GM23338 (cell line): ENCODE measurements at regions not wholly inside any gene's neighbourhood (a gene's known extent, or its start where the extent isn't known, plus 50 kb on each side); places are given as distances from the start of the nearest gene placed in this dataset.

Source experiments
- ATAC-seq: fragments of 200-7000 bp; cut with Tn5 transposase; 3 replicates; pipeline ENCODE4 v1.9.1; 2020
- DNase-seq: peaks from one replicate; pipeline ENCODE4 v3.0.0-alpha.2; 2015; ENCODE audit warnings: low spot score
- H2AFZ ChIP-seq: fragments of 200-600 bp; sonication (generic); 2 replicates; pipeline ENCODE4 v1.8.0; 2016; ENCODE audit warnings: antibody characterized with exemption, mild to moderate bottlenecking, moderate library complexity
- H3F3A ChIP-seq: fragments of 200-600 bp; sonication (generic); replicated peaks from 2 replicates; pipeline ENCODE4 v1.8.0; 2017; ENCODE audit warnings: antibody characterized with exemption, mixed run types, low read depth
- H3K27ac ChIP-seq: fragments of 200-600 bp; sonication (generic); 2 replicates; pipeline ENCODE4 v1.6.1; 2016; ENCODE audit warnings: low read depth
- H3K27me3 ChIP-seq: fragments of 200-600 bp; sonication (generic); 2 replicates; pipeline ENCODE4 v1.8.0; 2016; ENCODE audit warnings: mild to moderate bottlenecking, mixed run types, moderate library complexity; ENCODE audit not compliant: insufficient read depth
- H3K36me3 ChIP-seq: fragments of 200-600 bp; sonication (generic); 2 replicates; pipeline ENCODE4 v1.8.0; 2016; ENCODE audit warnings: mild to moderate bottlenecking; ENCODE audit not compliant: insufficient read depth
- H3K4me1 ChIP-seq: fragments of 200-600 bp; sonication (generic); 2 replicates; pipeline ENCODE4 v1.8.0; 2016; ENCODE audit warnings: mild to moderate bottlenecking, moderate library complexity; ENCODE audit not compliant: insufficient read depth
- H3K4me2 ChIP-seq: fragments of 200-600 bp; sonication (generic); 2 replicates; pipeline ENCODE4 v1.7.1; 2017; ENCODE audit warnings: mixed run types
- H3K4me3 ChIP-seq: fragments of 200-600 bp; sonication (generic); 2 replicates; pipeline ENCODE4 v1.6.1; 2016; ENCODE audit warnings: mixed run types
- H3K79me2 ChIP-seq: fragments of 200-600 bp; sonication (generic); replicated peaks from 2 replicates; pipeline ENCODE4 v1.8.0; 2017; ENCODE audit warnings: mild to moderate bottlenecking; ENCODE audit not compliant: insufficient read depth
- H3K9me2 ChIP-seq: fragments of 200-600 bp; sonication (generic); 2 replicates; pipeline ENCODE4 v1.8.0; 2017; ENCODE audit not compliant: insufficient read depth
- H4K20me1 ChIP-seq: fragments of 200-600 bp; sonication (generic); replicated peaks from 2 replicates; pipeline ENCODE4 v1.8.0; 2017; ENCODE audit warnings: mild to moderate bottlenecking; ENCODE audit not compliant: insufficient read depth
- H3K27ac Mint-ChIP-seq: 2 replicates; pipeline ENCODE4 v1.8.0; 2020; ENCODE audit warnings: inconsistent platforms, mild to moderate bottlenecking, moderate library complexity, mixed read lengths
- H3K27me3 Mint-ChIP-seq: 3 replicates; pipeline ENCODE4 v1.8.0; 2022; ENCODE audit warnings: low read depth, mild to moderate bottlenecking, moderate library complexity, mixed read lengths, inconsistent platforms; ENCODE audit not compliant: insufficient read depth, poor library complexity
- H3K36me3 Mint-ChIP-seq: 3 replicates; pipeline ENCODE4 v1.8.0; 2021; ENCODE audit warnings: low read depth, mild to moderate bottlenecking, inconsistent platforms, moderate library complexity, mixed read lengths
- H3K4me1 Mint-ChIP-seq: 3 replicates; pipeline ENCODE4 v1.8.0; 2020; ENCODE audit warnings: mild to moderate bottlenecking, inconsistent platforms, mixed read lengths
- H3K4me3 Mint-ChIP-seq: 3 replicates; pipeline ENCODE4 v1.8.0; 2021; ENCODE audit warnings: moderate library complexity, mild to moderate bottlenecking, inconsistent platforms, mixed read lengths
- H3K9me3 Mint-ChIP-seq: 3 replicates; pipeline ENCODE4 v1.8.0; 2020; ENCODE audit warnings: moderate library complexity, mild to moderate bottlenecking, inconsistent platforms, mixed read lengths
- CREB1 ChIP-seq: fragments of 250-450 bp; sonication (Bioruptor Pico); IDR thresholded peaks from 2 replicates; pipeline ENCODE4 v1.5.0; 2020; ENCODE audit warnings: low read depth, mild to moderate bottlenecking, moderate library complexity
- EZH2 ChIP-seq: fragments of 200-600 bp; sonication (generic); IDR thresholded peaks from one replicate; pipeline ENCODE4 v1.8.0; 2017; ENCODE audit warnings: antibody characterized with exemption, mild to moderate bottlenecking, low read depth; ENCODE audit not compliant: unreplicated experiment
- EZH2phosphoT487 ChIP-seq: fragments of 200-600 bp; sonication (generic); IDR thresholded peaks from one replicate; pipeline ENCODE4 v1.8.1; 2018; ENCODE audit warnings: antibody characterized with exemption; ENCODE audit not compliant: unreplicated experiment
- JUNB ChIP-seq: IDR thresholded peaks from one replicate; pipeline ENCODE4 v1.6.1; 2016; ENCODE audit warnings: antibody characterized with exemption; ENCODE audit not compliant: unreplicated experiment
- NANOG ChIP-seq: IDR thresholded peaks from 2 replicates; pipeline ENCODE4 v1.6.1; 2016; ENCODE audit warnings: antibody characterized with exemption, borderline replicate concordance
- POLR2AphosphoS5 ChIP-seq: IDR thresholded peaks from 2 replicates; pipeline ENCODE4 v1.6.1; 2016; ENCODE audit warnings: antibody characterized with exemption, low read depth
- STAT1 ChIP-seq: IDR thresholded peaks from one replicate; pipeline ENCODE4 v1.6.1; 2016; ENCODE audit warnings: antibody characterized with exemption; ENCODE audit not compliant: unreplicated experiment
- ZNF114 ChIP-seq: fragments of 250-450 bp; sonication (Bioruptor Pico); IDR thresholded peaks from 2 replicates; pipeline ENCODE4 v1.5.0; 2020; ENCODE audit warnings: mild to moderate bottlenecking, moderate library complexity
- ZNF331 ChIP-seq: fragments of 250-450 bp; sonication (Bioruptor Pico); IDR thresholded peaks from 2 replicates; pipeline ENCODE4 v1.5.0; 2020; ENCODE audit warnings: low read depth, mild to moderate bottlenecking, moderate library complexity
- TF ChIP-seq, protein P1 (sequence below): fragments of 250-450 bp; sonication (Bioruptor Pico); IDR thresholded peaks from 2 replicates; pipeline ENCODE4 v1.5.0; 2020; ENCODE audit warnings: mild to moderate bottlenecking, moderate library complexity
- TF ChIP-seq, protein P2 (sequence below): IDR thresholded peaks from one replicate; pipeline ENCODE4 v1.6.1; 2018; ENCODE audit warnings: antibody characterized with exemption; ENCODE audit not compliant: unreplicated experiment
- TF ChIP-seq, protein P3 (sequence below), 2 experiments: fragments of 200-600 bp in 1 of 2; sonication (generic) in 1 of 2; conservative IDR thresholded peaks; 2 replicates each; pipeline versions ENCODE4 v1.5.1 to v1.6.1; 2016 to 2017; ENCODE audit warnings: antibody characterized with exemption in 2 of 2, low read depth in 2 of 2, mild to moderate bottlenecking in 2 of 2, moderate library complexity in 1 of 2
- TF ChIP-seq, protein P4 (sequence below): IDR thresholded peaks from 2 replicates; pipeline ENCODE4 v1.6.1; 2016; ENCODE audit warnings: antibody characterized with exemption

DNA sequence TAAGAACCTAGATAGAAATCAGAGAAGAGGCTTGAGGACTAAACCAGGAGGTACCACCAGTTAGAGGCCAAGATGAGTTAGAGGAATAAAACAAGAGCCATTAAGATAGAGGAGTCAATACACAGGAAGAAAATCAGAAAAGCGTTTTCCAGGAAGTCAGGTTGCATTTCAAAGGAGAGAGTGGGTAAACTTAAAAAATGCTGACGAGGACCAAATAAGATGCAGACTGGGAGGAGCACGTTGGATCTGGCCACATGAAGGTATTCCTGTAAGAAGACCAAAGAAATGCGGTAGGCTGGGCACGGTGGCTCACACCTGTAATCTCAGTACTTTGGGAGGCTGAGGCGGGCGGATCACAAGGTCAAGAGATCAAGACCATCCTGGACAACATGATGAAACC lies 533.1 kb upstream of the TENM3 start:
- Histone ChIP-seq H3K27me3 (no peaks in the 10 kb centered on the region), H3K9me2 (peaks cover 17% of the 10 kb centered on the region; the same call in 1 of the 2 replicates), H3K4me1 (no peaks in the 10 kb centered on the region), H3K79me2 (no peaks in the 10 kb centered on the region), H3K27ac (no peak overlapping the region), H3K4me3 (no peak overlapping the region), H3K36me3 (no peaks in the 10 kb centered on the region), H3F3A (no peaks in the 10 kb centered on the region), H3K4me2 (no peak overlapping the region), H2AFZ (no peak overlapping the region), H4K20me1 (no peaks in the 10 kb centered on the region)
- TF ChIP-seq CREB1 (no peak), STAT1 (no peak), EZH2phosphoT487 (no peak), EZH2 (no peak), JUNB (no peak), NANOG (no peak), POLR2AphosphoS5 (no peak), ZNF331 (no peak), ZNF114 (CRISPR knock-in tag) (no peak)
- TF ChIP-seq, protein P1, sequence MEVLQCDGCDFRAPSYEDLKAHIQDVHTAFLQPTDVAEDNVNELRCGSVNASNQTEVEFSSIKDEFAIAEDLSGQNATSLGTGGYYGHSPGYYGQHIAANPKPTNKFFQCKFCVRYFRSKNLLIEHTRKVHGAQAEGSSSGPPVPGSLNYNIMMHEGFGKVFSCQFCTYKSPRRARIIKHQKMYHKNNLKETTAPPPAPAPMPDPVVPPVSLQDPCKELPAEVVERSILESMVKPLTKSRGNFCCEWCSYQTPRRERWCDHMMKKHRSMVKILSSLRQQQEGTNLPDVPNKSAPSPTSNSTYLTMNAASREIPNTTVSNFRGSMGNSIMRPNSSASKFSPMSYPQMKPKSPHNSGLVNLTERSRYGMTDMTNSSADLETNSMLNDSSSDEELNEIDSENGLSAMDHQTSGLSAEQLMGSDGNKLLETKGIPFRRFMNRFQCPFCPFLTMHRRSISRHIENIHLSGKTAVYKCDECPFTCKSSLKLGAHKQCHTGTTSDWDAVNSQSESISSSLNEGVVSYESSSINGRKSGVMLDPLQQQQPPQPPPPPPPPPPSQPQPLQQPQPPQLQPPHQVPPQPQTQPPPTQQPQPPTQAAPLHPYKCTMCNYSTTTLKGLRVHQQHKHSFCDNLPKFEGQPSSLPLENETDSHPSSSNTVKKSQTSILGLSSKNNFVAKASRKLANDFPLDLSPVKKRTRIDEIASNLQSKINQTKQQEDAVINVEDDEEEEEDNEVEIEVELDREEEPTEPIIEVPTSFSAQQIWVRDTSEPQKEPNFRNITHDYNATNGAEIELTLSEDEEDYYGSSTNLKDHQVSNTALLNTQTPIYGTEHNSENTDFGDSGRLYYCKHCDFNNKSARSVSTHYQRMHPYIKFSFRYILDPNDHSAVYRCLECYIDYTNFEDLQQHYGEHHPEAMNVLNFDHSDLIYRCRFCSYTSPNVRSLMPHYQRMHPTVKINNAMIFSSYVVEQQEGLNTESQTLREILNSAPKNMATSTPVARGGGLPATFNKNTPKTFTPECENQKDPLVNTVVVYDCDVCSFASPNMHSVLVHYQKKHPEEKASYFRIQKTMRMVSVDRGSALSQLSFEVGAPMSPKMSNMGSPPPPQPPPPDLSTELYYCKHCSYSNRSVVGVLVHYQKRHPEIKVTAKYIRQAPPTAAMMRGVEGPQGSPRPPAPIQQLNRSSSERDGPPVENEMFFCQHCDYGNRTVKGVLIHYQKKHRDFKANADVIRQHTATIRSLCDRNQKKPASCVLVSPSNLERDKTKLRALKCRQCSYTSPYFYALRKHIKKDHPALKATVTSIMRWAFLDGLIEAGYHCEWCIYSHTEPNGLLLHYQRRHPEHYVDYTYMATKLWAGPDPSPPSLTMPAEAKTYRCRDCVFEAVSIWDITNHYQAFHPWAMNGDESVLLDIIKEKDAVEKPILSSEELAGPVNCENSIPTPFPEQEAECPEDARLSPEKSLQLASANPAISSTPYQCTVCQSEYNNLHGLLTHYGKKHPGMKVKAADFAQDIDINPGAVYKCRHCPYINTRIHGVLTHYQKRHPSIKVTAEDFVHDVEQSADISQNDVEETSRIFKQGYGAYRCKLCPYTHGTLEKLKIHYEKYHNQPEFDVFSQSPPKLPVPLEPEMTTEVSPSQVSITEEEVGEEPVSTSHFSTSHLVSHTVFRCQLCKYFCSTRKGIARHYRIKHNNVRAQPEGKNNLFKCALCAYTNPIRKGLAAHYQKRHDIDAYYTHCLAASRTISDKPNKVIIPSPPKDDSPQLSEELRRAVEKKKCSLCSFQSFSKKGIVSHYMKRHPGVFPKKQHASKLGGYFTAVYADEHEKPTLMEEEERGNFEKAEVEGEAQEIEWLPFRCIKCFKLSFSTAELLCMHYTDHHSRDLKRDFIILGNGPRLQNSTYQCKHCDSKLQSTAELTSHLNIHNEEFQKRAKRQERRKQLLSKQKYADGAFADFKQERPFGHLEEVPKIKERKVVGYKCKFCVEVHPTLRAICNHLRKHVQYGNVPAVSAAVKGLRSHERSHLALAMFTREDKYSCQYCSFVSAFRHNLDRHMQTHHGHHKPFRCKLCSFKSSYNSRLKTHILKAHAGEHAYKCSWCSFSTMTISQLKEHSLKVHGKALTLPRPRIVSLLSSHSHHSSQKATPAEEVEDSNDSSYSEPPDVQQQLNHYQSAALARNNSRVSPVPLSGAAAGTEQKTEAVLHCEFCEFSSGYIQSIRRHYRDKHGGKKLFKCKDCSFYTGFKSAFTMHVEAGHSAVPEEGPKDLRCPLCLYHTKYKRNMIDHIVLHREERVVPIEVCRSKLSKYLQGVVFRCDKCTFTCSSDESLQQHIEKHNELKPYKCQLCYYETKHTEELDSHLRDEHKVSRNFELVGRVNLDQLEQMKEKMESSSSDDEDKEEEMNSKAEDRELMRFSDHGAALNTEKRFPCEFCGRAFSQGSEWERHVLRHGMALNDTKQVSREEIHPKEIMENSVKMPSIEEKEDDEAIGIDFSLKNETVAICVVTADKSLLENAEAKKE (CRISPR knock-in tag), result no peak
- TF ChIP-seq, protein P2, sequence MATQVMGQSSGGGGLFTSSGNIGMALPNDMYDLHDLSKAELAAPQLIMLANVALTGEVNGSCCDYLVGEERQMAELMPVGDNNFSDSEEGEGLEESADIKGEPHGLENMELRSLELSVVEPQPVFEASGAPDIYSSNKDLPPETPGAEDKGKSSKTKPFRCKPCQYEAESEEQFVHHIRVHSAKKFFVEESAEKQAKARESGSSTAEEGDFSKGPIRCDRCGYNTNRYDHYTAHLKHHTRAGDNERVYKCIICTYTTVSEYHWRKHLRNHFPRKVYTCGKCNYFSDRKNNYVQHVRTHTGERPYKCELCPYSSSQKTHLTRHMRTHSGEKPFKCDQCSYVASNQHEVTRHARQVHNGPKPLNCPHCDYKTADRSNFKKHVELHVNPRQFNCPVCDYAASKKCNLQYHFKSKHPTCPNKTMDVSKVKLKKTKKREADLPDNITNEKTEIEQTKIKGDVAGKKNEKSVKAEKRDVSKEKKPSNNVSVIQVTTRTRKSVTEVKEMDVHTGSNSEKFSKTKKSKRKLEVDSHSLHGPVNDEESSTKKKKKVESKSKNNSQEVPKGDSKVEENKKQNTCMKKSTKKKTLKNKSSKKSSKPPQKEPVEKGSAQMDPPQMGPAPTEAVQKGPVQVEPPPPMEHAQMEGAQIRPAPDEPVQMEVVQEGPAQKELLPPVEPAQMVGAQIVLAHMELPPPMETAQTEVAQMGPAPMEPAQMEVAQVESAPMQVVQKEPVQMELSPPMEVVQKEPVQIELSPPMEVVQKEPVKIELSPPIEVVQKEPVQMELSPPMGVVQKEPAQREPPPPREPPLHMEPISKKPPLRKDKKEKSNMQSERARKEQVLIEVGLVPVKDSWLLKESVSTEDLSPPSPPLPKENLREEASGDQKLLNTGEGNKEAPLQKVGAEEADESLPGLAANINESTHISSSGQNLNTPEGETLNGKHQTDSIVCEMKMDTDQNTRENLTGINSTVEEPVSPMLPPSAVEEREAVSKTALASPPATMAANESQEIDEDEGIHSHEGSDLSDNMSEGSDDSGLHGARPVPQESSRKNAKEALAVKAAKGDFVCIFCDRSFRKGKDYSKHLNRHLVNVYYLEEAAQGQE, result no peak
- TF ChIP-seq, protein P3, sequence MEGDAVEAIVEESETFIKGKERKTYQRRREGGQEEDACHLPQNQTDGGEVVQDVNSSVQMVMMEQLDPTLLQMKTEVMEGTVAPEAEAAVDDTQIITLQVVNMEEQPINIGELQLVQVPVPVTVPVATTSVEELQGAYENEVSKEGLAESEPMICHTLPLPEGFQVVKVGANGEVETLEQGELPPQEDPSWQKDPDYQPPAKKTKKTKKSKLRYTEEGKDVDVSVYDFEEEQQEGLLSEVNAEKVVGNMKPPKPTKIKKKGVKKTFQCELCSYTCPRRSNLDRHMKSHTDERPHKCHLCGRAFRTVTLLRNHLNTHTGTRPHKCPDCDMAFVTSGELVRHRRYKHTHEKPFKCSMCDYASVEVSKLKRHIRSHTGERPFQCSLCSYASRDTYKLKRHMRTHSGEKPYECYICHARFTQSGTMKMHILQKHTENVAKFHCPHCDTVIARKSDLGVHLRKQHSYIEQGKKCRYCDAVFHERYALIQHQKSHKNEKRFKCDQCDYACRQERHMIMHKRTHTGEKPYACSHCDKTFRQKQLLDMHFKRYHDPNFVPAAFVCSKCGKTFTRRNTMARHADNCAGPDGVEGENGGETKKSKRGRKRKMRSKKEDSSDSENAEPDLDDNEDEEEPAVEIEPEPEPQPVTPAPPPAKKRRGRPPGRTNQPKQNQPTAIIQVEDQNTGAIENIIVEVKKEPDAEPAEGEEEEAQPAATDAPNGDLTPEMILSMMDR (conservative IDR thresholded peaks at IDR 0.05; ENCODE audit: low read depth in 2 of 2), result no peak
- TF ChIP-seq, protein P4, sequence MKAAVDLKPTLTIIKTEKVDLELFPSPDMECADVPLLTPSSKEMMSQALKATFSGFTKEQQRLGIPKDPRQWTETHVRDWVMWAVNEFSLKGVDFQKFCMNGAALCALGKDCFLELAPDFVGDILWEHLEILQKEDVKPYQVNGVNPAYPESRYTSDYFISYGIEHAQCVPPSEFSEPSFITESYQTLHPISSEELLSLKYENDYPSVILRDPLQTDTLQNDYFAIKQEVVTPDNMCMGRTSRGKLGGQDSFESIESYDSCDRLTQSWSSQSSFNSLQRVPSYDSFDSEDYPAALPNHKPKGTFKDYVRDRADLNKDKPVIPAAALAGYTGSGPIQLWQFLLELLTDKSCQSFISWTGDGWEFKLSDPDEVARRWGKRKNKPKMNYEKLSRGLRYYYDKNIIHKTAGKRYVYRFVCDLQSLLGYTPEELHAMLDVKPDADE, result no peak
- H3K36me3 Mint-ChIP-seq, result no peaks in the 10 kb centered on the region
- ATAC-seq, result no peak
- no peak overlapping the region for H3K27ac Mint-ChIP-seq
- no peak for DNase-seq
- H3K9me3 Mint-ChIP-seq, result no peaks in the 10 kb centered on the region
- no peaks in the 10 kb centered on the region for H3K27me3 Mint-ChIP-seq
- H3K4me3 Mint-ChIP-seq, result no peak overlapping the region
- no peaks in the 10 kb centered on the region for H3K4me1 Mint-ChIP-seq
